HL-60 (cell line): ENCODE measurements at regions not wholly inside any gene's neighbourhood (a gene's known extent, or its start where the extent isn't known, plus 50 kb on each side); places are given as distances from the start of the nearest gene placed in this dataset.

Experiments
- POLR2AphosphoS5 ChIP-seq: IDR thresholded peaks from 2 replicates; pipeline ENCODE4 v1.6.1; 2012; ENCODE audit warnings: low read depth
- TF ChIP-seq, protein P1 (sequence below): IDR thresholded peaks from one replicate; pipeline ENCODE4 v1.5.1; 2011; ENCODE audit warnings: low read length, control low read depth, inconsistent platforms; ENCODE audit not compliant: insufficient read depth

DNA sequence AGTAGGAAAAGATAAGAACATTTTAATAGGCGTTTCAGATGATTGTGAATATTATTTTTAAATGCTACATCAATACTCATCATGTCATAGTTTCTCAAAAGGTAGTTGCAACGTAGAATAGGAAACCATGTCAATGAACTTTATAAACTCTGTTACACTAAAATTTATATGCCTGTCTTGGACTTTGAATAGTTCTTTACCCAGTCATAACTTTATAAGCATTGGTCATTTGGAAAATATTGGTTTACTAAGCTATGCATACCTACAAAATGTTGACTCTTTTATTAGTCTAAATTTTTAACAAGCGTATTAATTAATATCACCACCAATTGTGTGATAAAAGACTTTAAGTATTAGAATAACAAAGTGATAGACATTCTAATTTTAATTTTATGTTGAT, 293.5 kb downstream of the CGGBP1 start:
- TF ChIP-seq, protein P1, sequence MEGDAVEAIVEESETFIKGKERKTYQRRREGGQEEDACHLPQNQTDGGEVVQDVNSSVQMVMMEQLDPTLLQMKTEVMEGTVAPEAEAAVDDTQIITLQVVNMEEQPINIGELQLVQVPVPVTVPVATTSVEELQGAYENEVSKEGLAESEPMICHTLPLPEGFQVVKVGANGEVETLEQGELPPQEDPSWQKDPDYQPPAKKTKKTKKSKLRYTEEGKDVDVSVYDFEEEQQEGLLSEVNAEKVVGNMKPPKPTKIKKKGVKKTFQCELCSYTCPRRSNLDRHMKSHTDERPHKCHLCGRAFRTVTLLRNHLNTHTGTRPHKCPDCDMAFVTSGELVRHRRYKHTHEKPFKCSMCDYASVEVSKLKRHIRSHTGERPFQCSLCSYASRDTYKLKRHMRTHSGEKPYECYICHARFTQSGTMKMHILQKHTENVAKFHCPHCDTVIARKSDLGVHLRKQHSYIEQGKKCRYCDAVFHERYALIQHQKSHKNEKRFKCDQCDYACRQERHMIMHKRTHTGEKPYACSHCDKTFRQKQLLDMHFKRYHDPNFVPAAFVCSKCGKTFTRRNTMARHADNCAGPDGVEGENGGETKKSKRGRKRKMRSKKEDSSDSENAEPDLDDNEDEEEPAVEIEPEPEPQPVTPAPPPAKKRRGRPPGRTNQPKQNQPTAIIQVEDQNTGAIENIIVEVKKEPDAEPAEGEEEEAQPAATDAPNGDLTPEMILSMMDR = no peak
- TF ChIP-seq POLR2AphosphoS5 = no peak
